ENCODE measurements at regions not wholly inside any gene's neighbourhood (a gene's known extent, or its start where the extent isn't known, plus 50 kb on each side); places are given as distances from the start of the nearest gene placed in this dataset.

DNA sequence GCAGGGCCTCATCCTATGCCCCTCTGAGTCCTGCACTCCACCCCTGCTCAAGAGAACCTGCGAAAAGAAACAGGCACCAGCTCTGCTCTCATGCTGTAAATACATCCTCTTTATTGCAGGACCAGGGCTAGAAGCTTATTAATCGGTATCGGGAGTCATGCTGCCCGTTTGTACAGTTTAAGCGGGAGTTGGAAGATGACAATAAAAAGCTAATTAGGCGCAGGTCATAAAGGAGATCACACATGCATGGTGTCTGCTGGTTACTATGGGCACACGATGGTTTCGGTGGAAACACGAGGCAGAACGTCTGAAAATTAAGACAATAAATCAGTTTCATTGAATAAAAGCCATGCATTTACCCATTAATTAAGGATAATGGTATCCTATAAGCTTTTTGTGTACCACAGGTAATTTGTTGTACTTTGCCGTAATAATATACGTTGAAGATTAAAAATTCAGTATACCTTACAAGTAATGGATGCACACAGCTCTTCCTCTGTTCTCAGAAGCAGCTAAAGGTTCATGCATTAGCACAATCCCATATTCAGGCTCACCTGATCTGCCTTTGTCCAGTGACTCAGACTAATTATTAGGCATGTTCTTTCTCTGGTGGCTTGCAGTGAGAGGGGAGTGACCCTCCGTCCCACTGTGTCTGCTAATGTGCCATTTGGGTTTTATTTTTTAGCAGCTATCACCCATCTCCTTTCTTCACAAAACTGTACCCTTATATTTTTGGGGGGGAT is 406.0 kb downstream of the TSHZ3 start (continued):
- TF ChIP-seq MXD4 (CRISPR knock-in tag; IDR thresholded peaks at IDR 0.05; ENCODE audit: borderline replicate concordance): no peak
- no peak for TF ChIP-seq ZNF396 (CRISPR knock-in tag; IDR thresholded peaks at IDR 0.05; ENCODE audit: borderline replicate concordance)

DNA sequence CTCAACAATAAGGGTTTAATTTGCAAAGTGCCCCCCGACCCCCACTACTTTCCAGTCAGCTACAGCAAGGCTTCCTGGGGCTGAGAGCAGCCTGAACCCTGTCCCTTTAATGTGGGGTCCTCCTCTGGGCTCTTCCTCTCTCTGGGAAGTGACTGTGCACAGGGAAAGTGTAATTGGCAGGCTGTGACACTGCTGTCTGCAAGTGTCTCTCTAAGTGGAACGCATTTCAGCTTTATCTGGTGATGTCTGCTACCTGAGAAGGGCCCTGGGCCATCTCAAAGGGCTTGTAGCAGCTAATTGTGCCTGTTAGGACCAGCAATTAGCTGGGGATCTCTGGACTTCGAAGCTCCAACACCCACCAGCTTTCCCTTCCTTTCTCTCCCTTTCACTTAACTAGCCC is 406.6 kb downstream of the TSHZ3 start:
- ChIA-PET POLR2A (no interaction called here), CTCF (interaction anchor here (1.4 kb wide), 1 partner anchor 247 kb away, joined by 3 read pairs; no protein-coding TSS in a partner anchor)
- TF ChIP-seq JAZF1 (CRISPR knock-in tag; IDR thresholded peaks at IDR 0.05): no peak
- no peak for TF ChIP-seq NFYB (CRISPR knock-in tag; conservative IDR thresholded peaks at IDR 0.05; ENCODE audit: low read depth)
- TF ChIP-seq, protein P1, sequence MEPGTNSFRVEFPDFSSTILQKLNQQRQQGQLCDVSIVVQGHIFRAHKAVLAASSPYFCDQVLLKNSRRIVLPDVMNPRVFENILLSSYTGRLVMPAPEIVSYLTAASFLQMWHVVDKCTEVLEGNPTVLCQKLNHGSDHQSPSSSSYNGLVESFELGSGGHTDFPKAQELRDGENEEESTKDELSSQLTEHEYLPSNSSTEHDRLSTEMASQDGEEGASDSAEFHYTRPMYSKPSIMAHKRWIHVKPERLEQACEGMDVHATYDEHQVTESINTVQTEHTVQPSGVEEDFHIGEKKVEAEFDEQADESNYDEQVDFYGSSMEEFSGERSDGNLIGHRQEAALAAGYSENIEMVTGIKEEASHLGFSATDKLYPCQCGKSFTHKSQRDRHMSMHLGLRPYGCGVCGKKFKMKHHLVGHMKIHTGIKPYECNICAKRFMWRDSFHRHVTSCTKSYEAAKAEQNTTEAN (CRISPR knock-in tag; IDR thresholded peaks at IDR 0.05): no peak
- TF ChIP-seq SP1 (CRISPR knock-in tag; conservative IDR thresholded peaks at IDR 0.05): no peak
- TF ChIP-seq ZNF219 (CRISPR knock-in tag; IDR thresholded peaks at IDR 0.05; ENCODE audit: borderline replicate concordance): no peak
- no peak for TF ChIP-seq ZNF423 (CRISPR knock-in tag; IDR thresholded peaks at IDR 0.05)
- TF ChIP-seq, protein P2, sequence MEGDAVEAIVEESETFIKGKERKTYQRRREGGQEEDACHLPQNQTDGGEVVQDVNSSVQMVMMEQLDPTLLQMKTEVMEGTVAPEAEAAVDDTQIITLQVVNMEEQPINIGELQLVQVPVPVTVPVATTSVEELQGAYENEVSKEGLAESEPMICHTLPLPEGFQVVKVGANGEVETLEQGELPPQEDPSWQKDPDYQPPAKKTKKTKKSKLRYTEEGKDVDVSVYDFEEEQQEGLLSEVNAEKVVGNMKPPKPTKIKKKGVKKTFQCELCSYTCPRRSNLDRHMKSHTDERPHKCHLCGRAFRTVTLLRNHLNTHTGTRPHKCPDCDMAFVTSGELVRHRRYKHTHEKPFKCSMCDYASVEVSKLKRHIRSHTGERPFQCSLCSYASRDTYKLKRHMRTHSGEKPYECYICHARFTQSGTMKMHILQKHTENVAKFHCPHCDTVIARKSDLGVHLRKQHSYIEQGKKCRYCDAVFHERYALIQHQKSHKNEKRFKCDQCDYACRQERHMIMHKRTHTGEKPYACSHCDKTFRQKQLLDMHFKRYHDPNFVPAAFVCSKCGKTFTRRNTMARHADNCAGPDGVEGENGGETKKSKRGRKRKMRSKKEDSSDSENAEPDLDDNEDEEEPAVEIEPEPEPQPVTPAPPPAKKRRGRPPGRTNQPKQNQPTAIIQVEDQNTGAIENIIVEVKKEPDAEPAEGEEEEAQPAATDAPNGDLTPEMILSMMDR (IDR thresholded peaks at IDR 0.05): no peak
- no peak for TF ChIP-seq NFATC4 (CRISPR knock-in tag; IDR thresholded peaks at IDR 0.05)
- TF ChIP-seq FOXJ3 (CRISPR knock-in tag; IDR thresholded peaks at IDR 0.05; ENCODE audit: borderline replicate concordance): no peak
- TF ChIP-seq, protein P3, sequence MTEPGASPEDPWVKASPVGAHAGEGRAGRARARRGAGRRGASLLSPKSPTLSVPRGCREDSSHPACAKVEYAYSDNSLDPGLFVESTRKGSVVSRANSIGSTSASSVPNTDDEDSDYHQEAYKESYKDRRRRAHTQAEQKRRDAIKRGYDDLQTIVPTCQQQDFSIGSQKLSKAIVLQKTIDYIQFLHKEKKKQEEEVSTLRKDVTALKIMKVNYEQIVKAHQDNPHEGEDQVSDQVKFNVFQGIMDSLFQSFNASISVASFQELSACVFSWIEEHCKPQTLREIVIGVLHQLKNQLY (CRISPR knock-in tag; IDR thresholded peaks at IDR 0.05): no peak
- TF ChIP-seq NFE2L1 (CRISPR knock-in tag; IDR thresholded peaks at IDR 0.05): no peak
- no peak for TF ChIP-seq ZNF138 (CRISPR knock-in tag; conservative IDR thresholded peaks at IDR 0.05)
- TF ChIP-seq, protein P4, sequence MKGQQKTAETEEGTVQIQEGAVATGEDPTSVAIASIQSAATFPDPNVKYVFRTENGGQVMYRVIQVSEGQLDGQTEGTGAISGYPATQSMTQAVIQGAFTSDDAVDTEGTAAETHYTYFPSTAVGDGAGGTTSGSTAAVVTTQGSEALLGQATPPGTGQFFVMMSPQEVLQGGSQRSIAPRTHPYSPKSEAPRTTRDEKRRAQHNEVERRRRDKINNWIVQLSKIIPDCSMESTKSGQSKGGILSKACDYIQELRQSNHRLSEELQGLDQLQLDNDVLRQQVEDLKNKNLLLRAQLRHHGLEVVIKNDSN (CRISPR knock-in tag; IDR thresholded peaks at IDR 0.05): no peak
- TF ChIP-seq RELA (CRISPR knock-in tag; IDR thresholded peaks at IDR 0.05; ENCODE audit: borderline replicate concordance): no peak
- TF ChIP-seq, protein P5, sequence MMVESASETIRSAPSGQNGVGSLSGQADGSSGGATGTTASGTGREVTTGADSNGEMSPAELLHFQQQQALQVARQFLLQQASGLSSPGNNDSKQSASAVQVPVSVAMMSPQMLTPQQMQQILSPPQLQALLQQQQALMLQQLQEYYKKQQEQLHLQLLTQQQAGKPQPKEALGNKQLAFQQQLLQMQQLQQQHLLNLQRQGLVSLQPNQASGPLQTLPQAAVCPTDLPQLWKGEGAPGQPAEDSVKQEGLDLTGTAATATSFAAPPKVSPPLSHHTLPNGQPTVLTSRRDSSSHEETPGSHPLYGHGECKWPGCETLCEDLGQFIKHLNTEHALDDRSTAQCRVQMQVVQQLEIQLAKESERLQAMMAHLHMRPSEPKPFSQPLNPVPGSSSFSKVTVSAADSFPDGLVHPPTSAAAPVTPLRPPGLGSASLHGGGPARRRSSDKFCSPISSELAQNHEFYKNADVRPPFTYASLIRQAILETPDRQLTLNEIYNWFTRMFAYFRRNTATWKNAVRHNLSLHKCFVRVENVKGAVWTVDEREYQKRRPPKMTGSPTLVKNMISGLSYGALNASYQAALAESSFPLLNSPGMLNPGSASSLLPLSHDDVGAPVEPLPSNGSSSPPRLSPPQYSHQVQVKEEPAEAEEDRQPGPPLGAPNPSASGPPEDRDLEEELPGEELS (CRISPR knock-in tag; IDR thresholded peaks at IDR 0.05): no peak
- TF ChIP-seq, protein P6, sequence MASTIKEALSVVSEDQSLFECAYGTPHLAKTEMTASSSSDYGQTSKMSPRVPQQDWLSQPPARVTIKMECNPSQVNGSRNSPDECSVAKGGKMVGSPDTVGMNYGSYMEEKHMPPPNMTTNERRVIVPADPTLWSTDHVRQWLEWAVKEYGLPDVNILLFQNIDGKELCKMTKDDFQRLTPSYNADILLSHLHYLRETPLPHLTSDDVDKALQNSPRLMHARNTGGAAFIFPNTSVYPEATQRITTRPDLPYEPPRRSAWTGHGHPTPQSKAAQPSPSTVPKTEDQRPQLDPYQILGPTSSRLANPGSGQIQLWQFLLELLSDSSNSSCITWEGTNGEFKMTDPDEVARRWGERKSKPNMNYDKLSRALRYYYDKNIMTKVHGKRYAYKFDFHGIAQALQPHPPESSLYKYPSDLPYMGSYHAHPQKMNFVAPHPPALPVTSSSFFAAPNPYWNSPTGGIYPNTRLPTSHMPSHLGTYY (CRISPR knock-in tag; IDR thresholded peaks at IDR 0.05): no peak
- TF ChIP-seq, protein P7, sequence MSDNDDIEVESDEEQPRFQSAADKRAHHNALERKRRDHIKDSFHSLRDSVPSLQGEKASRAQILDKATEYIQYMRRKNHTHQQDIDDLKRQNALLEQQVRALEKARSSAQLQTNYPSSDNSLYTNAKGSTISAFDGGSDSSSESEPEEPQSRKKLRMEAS (CRISPR knock-in tag; IDR thresholded peaks at IDR 0.05): no peak
- Mint-ChIP-seq H3K4me3 (no peak overlapping the region), H3K9me3 (peaks cover 4% of the 10 kb centered on the region), H3K4me1 (peaks cover 7% of the 10 kb centered on the region; the same call in 1 of the 2 replicates), H3K27me3 (ENCODE audit: low read depth) (no peaks in the 10 kb centered on the region), H3K27ac (no peak overlapping the region), H3K36me3 (no peaks in the 10 kb centered on the region)
- DNase-seq (ENCODE audit: low spot score): no peak
- no peak for ATAC-seq
